Keratinocyte (primary cell): ENCODE measurements at regions not wholly inside any gene's neighbourhood (a gene's known extent, or its start where the extent isn't known, plus 50 kb on each side); places are given as distances from the start of the nearest gene placed in this dataset.

Source experiments
- CTCF ChIP-seq, 3 experiments: IDR thresholded peaks in 1 of 3; conservative IDR thresholded peaks in 1 of 3; optimal IDR thresholded peaks in 1 of 3; 2 replicates in 2 of 3; 3 replicates in 1 of 3; pipeline versions ENCODE3 to v1.5.1; 2011; ENCODE audit warnings: low read length in 3 of 3, mild to moderate bottlenecking in 3 of 3, moderate library complexity in 2 of 3, control low read depth in 1 of 3, inconsistent platforms in 1 of 3; ENCODE audit not compliant: insufficient read depth in 2 of 3; ENCODE audit errors: extremely low read depth in 1 of 3
- EZH2 ChIP-seq: IDR thresholded peaks from one replicate; pipeline ENCODE4 v1.6.1; 2012; ENCODE audit warnings: inconsistent platforms, mild to moderate bottlenecking, low read length, moderate library complexity

DNA sequence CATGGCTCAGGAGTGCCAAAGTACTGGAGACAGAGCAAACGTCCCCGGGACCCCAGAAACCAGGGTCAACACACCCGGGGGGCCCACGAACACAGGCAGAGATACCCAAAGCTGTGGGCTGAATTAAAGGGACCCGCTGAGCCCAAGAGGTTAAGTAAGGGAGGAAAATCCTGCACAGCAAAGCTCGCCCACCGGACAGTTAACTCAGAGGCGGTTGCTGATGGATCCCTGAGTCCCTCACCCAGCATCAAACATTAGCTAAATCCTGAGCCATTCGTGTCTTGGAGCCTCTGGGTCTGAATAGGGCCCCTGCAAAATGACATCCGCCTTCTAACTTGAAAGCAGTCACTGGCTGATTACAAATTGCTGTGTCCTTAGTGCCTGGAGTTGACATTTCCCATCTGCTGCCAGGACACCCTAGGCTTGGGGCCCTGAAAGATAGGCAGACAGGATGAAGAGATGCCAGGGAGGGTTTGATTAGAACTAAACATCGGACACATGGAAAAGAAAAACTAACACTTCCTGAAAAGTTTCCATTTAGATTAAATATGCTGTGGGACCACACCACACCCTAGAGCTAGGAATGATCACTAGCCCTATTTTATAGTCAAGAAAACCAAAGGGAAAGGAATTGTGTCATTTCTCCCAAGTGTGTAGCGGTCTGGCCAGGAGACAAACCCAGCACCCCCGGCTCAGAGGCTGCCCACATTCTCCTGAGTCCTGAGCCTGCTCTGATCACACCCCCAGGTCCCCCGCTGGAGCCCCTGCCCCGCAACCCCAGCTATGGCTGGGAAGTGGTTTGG is 239.3 kb downstream of the NPHP4 start:
- TF ChIP-seq CTCF (optimal IDR thresholded peaks at IDR 0.05 in 1 of 3, IDR thresholded peaks at IDR 0.05 in 1 of 3, conservative IDR thresholded peaks at IDR 0.05 in 1 of 3; ENCODE audit: extremely low read depth in 1 of 3, insufficient read depth in 2 of 3, low read length in 3 of 3) (no peak), EZH2 (no peak)
